MM.1S (cell line): ENCODE measurements at regions not wholly inside any gene's neighbourhood (a gene's known extent, or its start where the extent isn't known, plus 50 kb on each side); places are given as distances from the start of the nearest gene placed in this dataset.
A peak's percentile ranks its signal among the peaks of the same experiment; 100 is the strongest.

Experiments
- DNase-seq: peaks from one replicate; pipeline ENCODE4 v3.0.0-alpha.2; 2015
- H2AFZ ChIP-seq: fragments of 300-600 bp; sonication (generic); 2 replicates; pipeline ENCODE4 v1.6.0; 2016; ENCODE audit warnings: antibody characterized with exemption, low read length
- H3F3A ChIP-seq: fragments of 300-600 bp; sonication (generic); 2 replicates; pipeline ENCODE4 v1.6.1; 2016; ENCODE audit warnings: mild to moderate bottlenecking, antibody characterized with exemption, low read length, moderate library complexity, mixed read lengths; ENCODE audit not compliant: insufficient read depth
- H3K27ac ChIP-seq: fragments of 300-600 bp; sonication (generic); 2 replicates; pipeline ENCODE4 v1.5.1; 2016; ENCODE audit warnings: mild to moderate bottlenecking, low read length
- H3K27me3 ChIP-seq: fragments of 300-600 bp; sonication (generic); replicated peaks from 2 replicates; pipeline ENCODE4 v1.6.0; 2016; ENCODE audit warnings: low read length; ENCODE audit not compliant: insufficient read depth
- H3K36me3 ChIP-seq: fragments of 300-600 bp; sonication (generic); replicated peaks from 2 replicates; pipeline ENCODE4 v1.6.1; 2016; ENCODE audit warnings: mild to moderate bottlenecking, low read length, mixed read lengths; ENCODE audit not compliant: insufficient read depth
- H3K4me1 ChIP-seq: fragments of 300-600 bp; sonication (generic); 2 replicates; pipeline ENCODE4 v1.6.1; 2016; ENCODE audit warnings: low read length, mixed read lengths
- H3K4me2 ChIP-seq: fragments of 300-600 bp; sonication (generic); 2 replicates; pipeline ENCODE4 v1.6.0; 2016; ENCODE audit warnings: low read depth, low read length
- H3K4me3 ChIP-seq: fragments of 300-600 bp; sonication (generic); 2 replicates; pipeline ENCODE4 v1.5.1; 2016; ENCODE audit warnings: low read length, mixed read lengths
- H3K79me2 ChIP-seq: fragments of 300-600 bp; sonication (generic); 2 replicates; pipeline ENCODE4 v1.6.1; 2016; ENCODE audit warnings: mixed run types, low read length, mixed read lengths
- H3K9ac ChIP-seq: fragments of 300-600 bp; sonication (generic); 2 replicates; pipeline ENCODE4 v1.6.1; 2016; ENCODE audit warnings: low read length, mixed read lengths
- H3K9me2 ChIP-seq: fragments of 300-600 bp; sonication (generic); replicated peaks from 2 replicates; pipeline ENCODE4 v1.6.1; 2016; ENCODE audit warnings: mild to moderate bottlenecking, low read length, mixed read lengths; ENCODE audit not compliant: insufficient read depth
- H3K9me3 ChIP-seq: fragments of 300-600 bp; sonication (generic); replicated peaks from 2 replicates; pipeline ENCODE4 v1.6.1; 2016; ENCODE audit warnings: mild to moderate bottlenecking, low read length, mixed read lengths; ENCODE audit not compliant: insufficient read depth
- H4K20me1 ChIP-seq: fragments of 300-600 bp; sonication (generic); 2 replicates; pipeline ENCODE4 v1.6.1; 2016; ENCODE audit warnings: mild to moderate bottlenecking, low read length, moderate library complexity, mixed read lengths; ENCODE audit not compliant: insufficient read depth
- CTCF ChIP-seq: fragments of 300-600 bp; sonication (generic); IDR thresholded peaks from 2 replicates; pipeline ENCODE4 v1.5.1; 2016; ENCODE audit warnings: antibody characterized with exemption, low read length, mixed read lengths
- EZH2 ChIP-seq: fragments of 300-600 bp; sonication (generic); optimal IDR thresholded peaks from 2 replicates; pipeline ENCODE3; 2017; ENCODE audit warnings: low read depth, mild to moderate bottlenecking, antibody characterized with exemption, low read length, mixed read lengths
- EZH2phosphoT487 ChIP-seq: fragments of 300-600 bp; sonication (generic); IDR thresholded peaks from 2 replicates; pipeline ENCODE4 v1.6.1; 2018; ENCODE audit warnings: antibody characterized with exemption, low read length

GRCh38 chr2:134167015-134167414, 86.9 kb upstream of the MGAT5 start:
- Histone ChIP-seq H3K4me1 (peaks cover 47% of the 10 kb centered on the region), H3K9me2 (no peaks in the 10 kb centered on the region), H3K9me3 (no peaks in the 10 kb centered on the region), H3K9ac (no peak overlapping the region), H3K79me2 (peaks cover 98% of the 10 kb centered on the region), H3K4me2 (no peak overlapping the region), H3K27ac (no peak overlapping the region), H4K20me1 (no peaks in the 10 kb centered on the region), H3K4me3 (no peak overlapping the region), H2AFZ (no peak overlapping the region), H3F3A (peaks cover 21% of the 10 kb centered on the region), H3K27me3 (no peaks in the 10 kb centered on the region), H3K36me3 (no peaks in the 10 kb centered on the region)
- DNase-seq = no peak
- TF ChIP-seq EZH2 (no peak), CTCF (no peak), EZH2phosphoT487 (no peak)

GRCh38 chr2:134169788-134170187, 84.1 kb upstream of the MGAT5 start:
- H3K9me2 ChIP-seq = no peaks in the 10 kb centered on the region
- TF ChIP-seq CTCF = peak; percentile 19; the same call in 1 of the 2 replicates
- no peak for TF ChIP-seq EZH2phosphoT487
- H2AFZ ChIP-seq = no peak overlapping the region
- H3K27me3 ChIP-seq = no peaks in the 10 kb centered on the region
- H3K4me3 ChIP-seq = no peak overlapping the region
- peaks cover 43% of the 10 kb centered on the region for H3K4me1 ChIP-seq
- H3K27ac ChIP-seq = peak overlapping the region; percentile 78
- H3K79me2 ChIP-seq = peaks cover 97% of the 10 kb centered on the region
- H3K9ac ChIP-seq = peak overlapping the region; percentile 25; the same call in 1 of the 2 replicates
- no peaks in the 10 kb centered on the region for H3K36me3 ChIP-seq
- peak overlapping the region; percentile 35; the same call in 1 of the 2 replicates for H3K4me2 ChIP-seq
- H3F3A ChIP-seq = peaks cover 21% of the 10 kb centered on the region
- peak; percentile 60 for DNase-seq
- no peaks in the 10 kb centered on the region for H3K9me3 ChIP-seq
- H4K20me1 ChIP-seq = no peaks in the 10 kb centered on the region

DNA sequence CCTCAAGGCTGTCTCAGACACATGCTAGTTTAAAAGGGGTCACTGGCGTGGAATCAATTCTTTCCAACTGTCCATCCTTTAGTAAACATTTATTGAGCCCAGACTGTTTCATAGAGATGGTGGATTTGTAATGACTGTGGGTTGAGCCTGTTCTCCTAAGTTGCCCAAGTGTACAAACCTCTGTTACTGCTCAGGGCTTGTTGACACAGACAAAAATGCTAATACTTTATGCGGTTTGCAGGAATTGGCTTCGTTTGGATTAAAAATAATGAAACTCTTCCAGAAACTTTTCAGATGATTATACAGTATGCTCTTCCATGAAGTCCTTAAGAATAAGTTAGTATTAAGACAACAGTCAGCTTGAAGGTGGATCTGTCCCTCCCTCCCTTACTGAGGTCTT, 83.6 kb upstream of the MGAT5 start:
- Histone ChIP-seq H4K20me1 (no peaks in the 10 kb centered on the region), H3K9ac (peak overlapping the region; percentile 6; the same call in 1 of the 2 replicates), H3K9me3 (no peaks in the 10 kb centered on the region), H3K79me2 (peaks cover 97% of the 10 kb centered on the region), H3K4me2 (peak overlapping the region; percentile 35; the same call in 1 of the 2 replicates), H3K4me3 (no peak overlapping the region), H2AFZ (no peak overlapping the region), H3F3A (peaks cover 21% of the 10 kb centered on the region), H3K27me3 (no peaks in the 10 kb centered on the region), H3K27ac (peak overlapping the region; percentile 78), H3K9me2 (no peaks in the 10 kb centered on the region), H3K36me3 (no peaks in the 10 kb centered on the region), H3K4me1 (peaks cover 43% of the 10 kb centered on the region)
- TF ChIP-seq EZH2 = no peak
- TF ChIP-seq EZH2phosphoT487 = no peak
- TF ChIP-seq CTCF = no peak
- DNase-seq = no peak
